ENCODE measurements at regions not wholly inside any gene's neighbourhood (a gene's known extent, or its start where the extent isn't known, plus 50 kb on each side); places are given as distances from the start of the nearest gene placed in this dataset.

- Histone ChIP-seq H3K4me1 (ENCODE audit: control insufficient read depth in 4 of 4, insufficient read depth in 4 of 4, low read length in 3 of 4) (no peaks in the 10 kb centered on the region), H3K9me3 (ENCODE audit: control insufficient read depth in 4 of 4, low read length in 3 of 4) (no peaks in the 10 kb centered on the region), H3K27ac (ENCODE audit: low read depth in 1 of 2, low read length in 2 of 2) (no peak overlapping the region), H3K27me3 (ENCODE audit: control insufficient read depth in 4 of 4, insufficient read depth in 4 of 4, low read length in 3 of 4) (no peaks in the 10 kb centered on the region), H3K4me3 (ENCODE audit: low read depth in 1 of 3, low read length in 3 of 3) (no peak overlapping the region), H3K36me3 (ENCODE audit: control insufficient read depth in 4 of 4, insufficient read depth in 3 of 4, low read depth in 1 of 4, low read length in 3 of 4) (no peaks in the 10 kb centered on the region), H3K9ac (ENCODE audit: low read depth in 1 of 2, low read length in 2 of 2) (no peak overlapping the region)
- TF ChIP-seq GABPA (IDR thresholded peaks at IDR 0.05 in 1 of 2, conservative IDR thresholded peaks at IDR 0.05 in 1 of 2), result no peak
- no peak for DNase-seq (ENCODE audit: low spot score)
- 87% methylated on average over 3 of the region's 3 CpGs for WGBS
Observed at GRCh38 chr3:106809041-106809440, 568.2 kb upstream of the CCDC54 start.

DNA sequence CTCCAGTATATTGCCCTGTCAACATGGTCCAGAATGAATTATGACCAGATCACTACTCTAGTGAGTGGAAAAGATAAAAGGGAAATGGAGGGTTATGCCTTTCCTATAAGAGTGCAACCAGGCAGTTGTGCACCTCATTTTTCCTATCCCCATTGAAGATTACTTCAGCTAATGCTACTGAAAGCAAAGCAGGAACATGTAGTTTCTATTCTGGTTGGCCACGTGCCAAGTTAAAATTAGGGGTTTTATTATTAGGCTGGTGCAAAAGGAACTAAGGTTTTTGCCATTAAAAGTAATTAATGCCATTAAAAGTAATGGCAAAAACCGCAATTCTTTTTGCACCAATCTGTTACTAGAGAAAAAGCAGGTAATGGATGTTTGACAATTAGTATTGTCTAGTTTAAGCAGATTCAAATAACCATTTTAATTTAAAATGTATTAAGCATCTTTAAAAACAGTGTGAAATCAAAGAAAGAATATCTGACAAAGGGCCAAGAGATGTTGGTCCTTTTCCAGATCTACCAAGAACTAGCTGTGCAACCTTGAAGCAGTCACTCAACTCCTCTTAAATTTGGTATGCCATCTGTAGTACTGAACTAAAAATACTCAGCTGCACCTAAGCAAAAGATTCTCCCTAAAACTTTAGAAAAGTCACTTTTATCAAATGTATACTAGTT lies 567.5 kb upstream of the CCDC54 start:
- TF ChIP-seq EGR1 (IDR thresholded peaks at IDR 0.05; ENCODE audit: low read depth in 2 of 2), result no peak
- no peak for TF ChIP-seq FOXA1 (IDR thresholded peaks at IDR 0.05)
- TF ChIP-seq, protein P1, sequence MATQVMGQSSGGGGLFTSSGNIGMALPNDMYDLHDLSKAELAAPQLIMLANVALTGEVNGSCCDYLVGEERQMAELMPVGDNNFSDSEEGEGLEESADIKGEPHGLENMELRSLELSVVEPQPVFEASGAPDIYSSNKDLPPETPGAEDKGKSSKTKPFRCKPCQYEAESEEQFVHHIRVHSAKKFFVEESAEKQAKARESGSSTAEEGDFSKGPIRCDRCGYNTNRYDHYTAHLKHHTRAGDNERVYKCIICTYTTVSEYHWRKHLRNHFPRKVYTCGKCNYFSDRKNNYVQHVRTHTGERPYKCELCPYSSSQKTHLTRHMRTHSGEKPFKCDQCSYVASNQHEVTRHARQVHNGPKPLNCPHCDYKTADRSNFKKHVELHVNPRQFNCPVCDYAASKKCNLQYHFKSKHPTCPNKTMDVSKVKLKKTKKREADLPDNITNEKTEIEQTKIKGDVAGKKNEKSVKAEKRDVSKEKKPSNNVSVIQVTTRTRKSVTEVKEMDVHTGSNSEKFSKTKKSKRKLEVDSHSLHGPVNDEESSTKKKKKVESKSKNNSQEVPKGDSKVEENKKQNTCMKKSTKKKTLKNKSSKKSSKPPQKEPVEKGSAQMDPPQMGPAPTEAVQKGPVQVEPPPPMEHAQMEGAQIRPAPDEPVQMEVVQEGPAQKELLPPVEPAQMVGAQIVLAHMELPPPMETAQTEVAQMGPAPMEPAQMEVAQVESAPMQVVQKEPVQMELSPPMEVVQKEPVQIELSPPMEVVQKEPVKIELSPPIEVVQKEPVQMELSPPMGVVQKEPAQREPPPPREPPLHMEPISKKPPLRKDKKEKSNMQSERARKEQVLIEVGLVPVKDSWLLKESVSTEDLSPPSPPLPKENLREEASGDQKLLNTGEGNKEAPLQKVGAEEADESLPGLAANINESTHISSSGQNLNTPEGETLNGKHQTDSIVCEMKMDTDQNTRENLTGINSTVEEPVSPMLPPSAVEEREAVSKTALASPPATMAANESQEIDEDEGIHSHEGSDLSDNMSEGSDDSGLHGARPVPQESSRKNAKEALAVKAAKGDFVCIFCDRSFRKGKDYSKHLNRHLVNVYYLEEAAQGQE (IDR thresholded peaks at IDR 0.05), result no peak
- TF ChIP-seq HNF4A (conservative IDR thresholded peaks at IDR 0.05), result no peak
- TF ChIP-seq, protein P2, sequence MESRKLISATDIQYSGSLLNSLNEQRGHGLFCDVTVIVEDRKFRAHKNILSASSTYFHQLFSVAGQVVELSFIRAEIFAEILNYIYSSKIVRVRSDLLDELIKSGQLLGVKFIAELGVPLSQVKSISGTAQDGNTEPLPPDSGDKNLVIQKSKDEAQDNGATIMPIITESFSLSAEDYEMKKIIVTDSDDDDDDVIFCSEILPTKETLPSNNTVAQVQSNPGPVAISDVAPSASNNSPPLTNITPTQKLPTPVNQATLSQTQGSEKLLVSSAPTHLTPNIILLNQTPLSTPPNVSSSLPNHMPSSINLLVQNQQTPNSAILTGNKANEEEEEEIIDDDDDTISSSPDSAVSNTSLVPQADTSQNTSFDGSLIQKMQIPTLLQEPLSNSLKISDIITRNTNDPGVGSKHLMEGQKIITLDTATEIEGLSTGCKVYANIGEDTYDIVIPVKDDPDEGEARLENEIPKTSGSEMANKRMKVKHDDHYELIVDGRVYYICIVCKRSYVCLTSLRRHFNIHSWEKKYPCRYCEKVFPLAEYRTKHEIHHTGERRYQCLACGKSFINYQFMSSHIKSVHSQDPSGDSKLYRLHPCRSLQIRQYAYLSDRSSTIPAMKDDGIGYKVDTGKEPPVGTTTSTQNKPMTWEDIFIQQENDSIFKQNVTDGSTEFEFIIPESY (IDR thresholded peaks at IDR 0.05), result no peak
- no peak for TF ChIP-seq RXRA (IDR thresholded peaks at IDR 0.05)
- no peak for TF ChIP-seq CTCF (IDR thresholded peaks at IDR 0.05; ENCODE audit: low read depth, low read length, missing input control)
- DNase-seq (ENCODE audit: low spot score), result no peak
- Histone ChIP-seq H3K27ac (ENCODE audit: low read depth in 1 of 2, low read length in 2 of 2) (no peak overlapping the region), H3K9me3 (ENCODE audit: control insufficient read depth in 4 of 4, low read length in 3 of 4) (no peaks in the 10 kb centered on the region), H3K9ac (ENCODE audit: low read depth in 1 of 2, low read length in 2 of 2) (no peak overlapping the region), H3K4me1 (ENCODE audit: control insufficient read depth in 4 of 4, insufficient read depth in 4 of 4, low read length in 3 of 4) (no peaks in the 10 kb centered on the region), H3K27me3 (ENCODE audit: control insufficient read depth in 4 of 4, insufficient read depth in 4 of 4, low read length in 3 of 4) (no peaks in the 10 kb centered on the region), H3K36me3 (ENCODE audit: control insufficient read depth in 4 of 4, insufficient read depth in 3 of 4, low read depth in 1 of 4, low read length in 3 of 4) (no peaks in the 10 kb centered on the region), H3K4me3 (ENCODE audit: low read depth in 1 of 3, low read length in 3 of 3) (no peak overlapping the region)
- 50% methylated on average over 2 of the region's 2 CpGs for WGBS

Data from liver (tissue), 8 donors.